ENCODE measurements at regions not wholly inside any gene's neighbourhood (a gene's known extent, or its start where the extent isn't known, plus 50 kb on each side); places are given as distances from the start of the nearest gene placed in this dataset.
"Not testable (repeated sequence)": the region's sequence is repeated elsewhere in the genome, so short reads cannot be mapped to it uniquely, and the experiment has no call there.

- DNase-seq: no peak
Observed at GRCh38 chr4:163077680-163078079, 89.0 kb downstream of the NAF1 start.

GRCh38 chr4:163072222-163072621 is 94.5 kb downstream of the NAF1 start:
- no peak for DNase-seq

- DNase-seq: no peak
Observed at GRCh38 chr4:163071308-163071707, 95.4 kb downstream of the NAF1 start.

GRCh38 chr4:163070023-163070422 is 96.7 kb downstream of the NAF1 start:
- no peak for DNase-seq

GRCh38 chr4:163063891-163064290 is 102.8 kb downstream of the NAF1 start:
- DNase-seq: no peak

- peak; percentile 8 for DNase-seq
Observed at GRCh38 chr4:163048447-163048846, 118.2 kb downstream of the NAF1 start.

GRCh38 chr4:163042306-163042705 is 124.4 kb downstream of the NAF1 start:
- DNase-seq: no peak

GRCh38 chr4:163017135-163017534 is 149.6 kb downstream of the NAF1 start:
- no peak for DNase-seq

GRCh38 chr4:163012816-163013215 is 153.9 kb downstream of the NAF1 start:
- DNase-seq: no peak

- DNase-seq: no peak
Observed at GRCh38 chr4:163003979-163004378, 162.7 kb downstream of the NAF1 start.

GRCh38 chr4:162988530-162988929 is 178.2 kb downstream of the NAF1 start:
- no peak for DNase-seq

- DNase-seq: no peak
Observed at GRCh38 chr4:162985131-162985530, 181.6 kb downstream of the NAF1 start.

GRCh38 chr4:162984621-162985020 is 182.1 kb downstream of the NAF1 start:
- no peak for DNase-seq

- no peak for DNase-seq
Observed at GRCh38 chr4:162981823-162982222, 184.9 kb downstream of the NAF1 start.

- DNase-seq: no peak
Observed at GRCh38 chr4:162978398-162978797, 188.3 kb downstream of the NAF1 start.

GRCh38 chr4:162977788-162978187 is 188.9 kb downstream of the NAF1 start:
- DNase-seq: no peak

- DNase-seq: no peak
Observed at GRCh38 chr4:162972661-162973330, 193.9 kb downstream of the NAF1 start.

GRCh38 chr4:162969194-162969593 is 197.5 kb downstream of the NAF1 start:
- no peak for DNase-seq

- DNase-seq: not testable (repeated sequence)
Observed at GRCh38 chr4:162965978-162966377, 200.7 kb downstream of the NAF1 start.

- DNase-seq: no peak
Observed at GRCh38 chr4:162959046-162959445, 207.6 kb downstream of the NAF1 start.

- DNase-seq: no peak
Observed at GRCh38 chr4:162957521-162958143, 209.1 kb downstream of the NAF1 start.

- DNase-seq: no peak
Observed at GRCh38 chr4:162954976-162955375, 211.7 kb downstream of the NAF1 start.

GRCh38 chr4:162952232-162952631 is 214.5 kb downstream of the NAF1 start:
- no peak for DNase-seq

GRCh38 chr4:162945713-162946112 is 221.0 kb downstream of the NAF1 start:
- no peak for DNase-seq

GRCh38 chr4:162943263-162943662 is 223.4 kb downstream of the NAF1 start:
- no peak for DNase-seq
